ENCODE measurements at regions not wholly inside any gene's neighbourhood (a gene's known extent, or its start where the extent isn't known, plus 50 kb on each side); places are given as distances from the start of the nearest gene placed in this dataset.
"Not testable (repeated sequence)": the region's sequence is repeated elsewhere in the genome, so short reads cannot be mapped to it uniquely, and the experiment has no call there.

- H2AK5ac ChIP-seq (ENCODE audit: low read length, severe bottlenecking); H3K23ac ChIP-seq (ENCODE audit: low read length in 2 of 2); H3K9ac ChIP-seq (ENCODE audit: low read length); H2BK12ac ChIP-seq (ENCODE audit: low read length in 2 of 2); H2BK15ac ChIP-seq (ENCODE audit: low read depth, poor library complexity, severe bottlenecking); H3K4me2 ChIP-seq (ENCODE audit: low read length, poor library complexity, severe bottlenecking); H2BK5ac ChIP-seq (ENCODE audit: low read depth, low read length, poor library complexity, severe bottlenecking); H3K9me3 ChIP-seq (ENCODE audit: control insufficient read depth, low read length); H4K91ac ChIP-seq (ENCODE audit: low read length); H3K4me3 ChIP-seq (ENCODE audit: insufficient read depth in 1 of 2, low read depth in 1 of 2, low read length in 2 of 2); H3K27me3 ChIP-seq (ENCODE audit: control insufficient read depth in 1 of 2, insufficient read depth in 1 of 2, low read length in 2 of 2); H2AFZ ChIP-seq (ENCODE audit: low read depth, low read length); H3K36me3 ChIP-seq (ENCODE audit: control insufficient read depth in 1 of 2, insufficient read depth in 2 of 2, low read depth in 1 of 2, low read length in 2 of 2); DNase-seq; H3K4ac ChIP-seq (ENCODE audit: low read depth in 1 of 2, low read length in 2 of 2); H4K8ac ChIP-seq (ENCODE audit: low read length); H3K79me1 ChIP-seq (replicated peaks; ENCODE audit: low read length, poor library complexity, severe bottlenecking); H3K4me1 ChIP-seq (ENCODE audit: control insufficient read depth, insufficient read depth, low read depth, low read length); H2BK120ac ChIP-seq (ENCODE audit: low read depth, low read length); H3K27ac ChIP-seq (ENCODE audit: low read length, poor library complexity, severe bottlenecking); H3K14ac ChIP-seq (ENCODE audit: low read length in 2 of 2); H3K18ac ChIP-seq (ENCODE audit: low read depth in 1 of 2, low read length in 2 of 2): not testable (repeated sequence)
- WGBS: 88% methylated on average over 4 of the region's 18 CpGs
Observed at GRCh38 chr15:21024235-21024987, 158.3 kb upstream of the POTEB2 start.

- H3K4me3 ChIP-seq (ENCODE audit: insufficient read depth in 1 of 2, low read depth in 1 of 2, low read length in 2 of 2); H2AFZ ChIP-seq (ENCODE audit: low read depth, low read length); H3K4me2 ChIP-seq (ENCODE audit: low read length, poor library complexity, severe bottlenecking); H4K8ac ChIP-seq (ENCODE audit: low read length); H2AK5ac ChIP-seq (ENCODE audit: low read length, severe bottlenecking); H3K79me1 ChIP-seq (replicated peaks; ENCODE audit: low read length, poor library complexity, severe bottlenecking); H2BK12ac ChIP-seq (ENCODE audit: low read length in 2 of 2); H3K9me3 ChIP-seq (ENCODE audit: control insufficient read depth, low read length); H3K27me3 ChIP-seq (ENCODE audit: control insufficient read depth in 1 of 2, insufficient read depth in 1 of 2, low read length in 2 of 2); H3K23ac ChIP-seq (ENCODE audit: low read length in 2 of 2); H3K4me1 ChIP-seq (ENCODE audit: control insufficient read depth, insufficient read depth, low read depth, low read length); H3K18ac ChIP-seq (ENCODE audit: low read depth in 1 of 2, low read length in 2 of 2); H3K27ac ChIP-seq (ENCODE audit: low read length, poor library complexity, severe bottlenecking); H3K4ac ChIP-seq (ENCODE audit: low read depth in 1 of 2, low read length in 2 of 2); H4K91ac ChIP-seq (ENCODE audit: low read length); DNase-seq; H3K14ac ChIP-seq (ENCODE audit: low read length in 2 of 2); H3K36me3 ChIP-seq (ENCODE audit: control insufficient read depth in 1 of 2, insufficient read depth in 2 of 2, low read depth in 1 of 2, low read length in 2 of 2); H3K9ac ChIP-seq (ENCODE audit: low read length); H2BK5ac ChIP-seq (ENCODE audit: low read depth, low read length, poor library complexity, severe bottlenecking); H2BK15ac ChIP-seq (ENCODE audit: low read depth, poor library complexity, severe bottlenecking); H2BK120ac ChIP-seq (ENCODE audit: low read depth, low read length): not testable (repeated sequence)
- no CpG with 5 or more reads among the region's 11 CpGs for WGBS
Observed at GRCh38 chr15:21018176-21018575, 152.1 kb upstream of the POTEB2 start.

GRCh38 chr15:21017326-21017725 lies 151.2 kb upstream of the POTEB2 start:
- not testable (repeated sequence) for H3K4me2 ChIP-seq (ENCODE audit: low read length, poor library complexity, severe bottlenecking); H4K91ac ChIP-seq (ENCODE audit: low read length); H2BK5ac ChIP-seq (ENCODE audit: low read depth, low read length, poor library complexity, severe bottlenecking); H4K8ac ChIP-seq (ENCODE audit: low read length); H3K79me1 ChIP-seq (replicated peaks; ENCODE audit: low read length, poor library complexity, severe bottlenecking); H3K18ac ChIP-seq (ENCODE audit: low read depth in 1 of 2, low read length in 2 of 2); H3K9ac ChIP-seq (ENCODE audit: low read length); H2BK12ac ChIP-seq (ENCODE audit: low read length in 2 of 2); H3K23ac ChIP-seq (ENCODE audit: low read length in 2 of 2); H2AFZ ChIP-seq (ENCODE audit: low read depth, low read length); H3K14ac ChIP-seq (ENCODE audit: low read length in 2 of 2); H2BK120ac ChIP-seq (ENCODE audit: low read depth, low read length); H3K4me1 ChIP-seq (ENCODE audit: control insufficient read depth, insufficient read depth, low read depth, low read length); H2BK15ac ChIP-seq (ENCODE audit: low read depth, poor library complexity, severe bottlenecking); H3K27me3 ChIP-seq (ENCODE audit: control insufficient read depth in 1 of 2, insufficient read depth in 1 of 2, low read length in 2 of 2); H3K9me3 ChIP-seq (ENCODE audit: control insufficient read depth, low read length); H2AK5ac ChIP-seq (ENCODE audit: low read length, severe bottlenecking); H3K4me3 ChIP-seq (ENCODE audit: insufficient read depth in 1 of 2, low read depth in 1 of 2, low read length in 2 of 2); H3K36me3 ChIP-seq (ENCODE audit: control insufficient read depth in 1 of 2, insufficient read depth in 2 of 2, low read depth in 1 of 2, low read length in 2 of 2); H3K4ac ChIP-seq (ENCODE audit: low read depth in 1 of 2, low read length in 2 of 2); H3K27ac ChIP-seq (ENCODE audit: low read length, poor library complexity, severe bottlenecking); DNase-seq
- whole genome bisulfite sequencing: no CpG with 5 or more reads among the region's 9 CpGs

- not testable (repeated sequence) for H3K9ac ChIP-seq (ENCODE audit: low read length); H3K4ac ChIP-seq (ENCODE audit: low read depth in 1 of 2, low read length in 2 of 2); H2AFZ ChIP-seq (ENCODE audit: low read depth, low read length); H4K8ac ChIP-seq (ENCODE audit: low read length); H3K79me1 ChIP-seq (replicated peaks; ENCODE audit: low read length, poor library complexity, severe bottlenecking); H3K18ac ChIP-seq (ENCODE audit: low read depth in 1 of 2, low read length in 2 of 2); H2BK120ac ChIP-seq (ENCODE audit: low read depth, low read length); H3K4me2 ChIP-seq (ENCODE audit: low read length, poor library complexity, severe bottlenecking); H3K14ac ChIP-seq (ENCODE audit: low read length in 2 of 2); H3K36me3 ChIP-seq (ENCODE audit: control insufficient read depth in 1 of 2, insufficient read depth in 2 of 2, low read depth in 1 of 2, low read length in 2 of 2); H3K27ac ChIP-seq (ENCODE audit: low read length, poor library complexity, severe bottlenecking); H2BK12ac ChIP-seq (ENCODE audit: low read length in 2 of 2); H2AK5ac ChIP-seq (ENCODE audit: low read length, severe bottlenecking); DNase-seq; H3K4me3 ChIP-seq (ENCODE audit: insufficient read depth in 1 of 2, low read depth in 1 of 2, low read length in 2 of 2); H3K23ac ChIP-seq (ENCODE audit: low read length in 2 of 2); H2BK15ac ChIP-seq (ENCODE audit: low read depth, poor library complexity, severe bottlenecking); H4K91ac ChIP-seq (ENCODE audit: low read length); H2BK5ac ChIP-seq (ENCODE audit: low read depth, low read length, poor library complexity, severe bottlenecking); H3K4me1 ChIP-seq (ENCODE audit: control insufficient read depth, insufficient read depth, low read depth, low read length); H3K9me3 ChIP-seq (ENCODE audit: control insufficient read depth, low read length); H3K27me3 ChIP-seq (ENCODE audit: control insufficient read depth in 1 of 2, insufficient read depth in 1 of 2, low read length in 2 of 2)
- WGBS: no CpG with 5 or more reads among the region's 4 CpGs
Observed at GRCh38 chr15:21016589-21016988, 150.5 kb upstream of the POTEB2 start.

Data from mesenchymal stem cell (in vitro differentiated cells and primary cell).